Suprapubic skin (tissue), 4 donors: ENCODE measurements at regions not wholly inside any gene's neighbourhood (a gene's known extent, or its start where the extent isn't known, plus 50 kb on each side); places are given as distances from the start of the nearest gene placed in this dataset.

Source experiments
- DNase-seq, 2 donors: peaks; one replicate each; pipeline ENCODE4 v3.0.0-alpha.2; 2019; ENCODE audit warnings: low spot score in 2 of 2
- H3K27ac ChIP-seq: fragments of 200-600 bp; sonication (generic); one replicate; pipeline ENCODE4 v1.5.1; 2019
- H3K27me3 ChIP-seq: fragments of 200-600 bp; sonication (generic); one replicate; pipeline ENCODE4 v1.5.1; 2019
- H3K36me3 ChIP-seq: fragments of 200-600 bp; sonication (generic); one replicate; pipeline ENCODE4 v1.5.1; 2019
- H3K4me1 ChIP-seq: fragments of 200-600 bp; sonication (generic); one replicate; pipeline ENCODE4 v1.5.1; 2019
- H3K4me3 ChIP-seq: fragments of 200-600 bp; sonication (generic); one replicate; pipeline ENCODE4 v1.5.1; 2019; ENCODE audit warnings: mild to moderate bottlenecking
- H3K9me3 ChIP-seq: fragments of 200-600 bp; sonication (generic); one replicate; pipeline ENCODE4 v1.5.1; 2019
- EP300 ChIP-seq: sonication (generic); formaldehyde crosslinking; IDR thresholded peaks from one replicate; pipeline ENCODE4 v1.6.1; 2017; ENCODE audit warnings: antibody characterized with exemption
- POLR2A ChIP-seq, 2 donors: fragments of 450-650 bp; IDR thresholded peaks; one replicate each; pipeline ENCODE4 v1.6.1; 2017; ENCODE audit warnings: antibody characterized with exemption in 2 of 2, mild to moderate bottlenecking in 2 of 2, moderate library complexity in 2 of 2
- POLR2AphosphoS5 ChIP-seq, 3 donors: sonication (generic); formaldehyde crosslinking; IDR thresholded peaks; one replicate each; pipeline ENCODE4 v1.6.1; 2017; ENCODE audit warnings: antibody characterized with exemption in 3 of 3
- WGBS: methylation state at CpG from one replicate; pipeline ENCODE4 v1.1.5; 2018; 5-methylcytosine and 5-hydroxymethylcytosine counted together
- TF ChIP-seq, protein P1 (sequence below), 2 donors: fragments of 200-600 bp in 1 of 2; fragments of 450-650 bp in 1 of 2; sonication (generic) in 1 of 2; IDR thresholded peaks; one replicate each; pipeline ENCODE4 v1.5.1; 2016 to 2019; ENCODE audit warnings: antibody characterized with exemption in 2 of 2, mild to moderate bottlenecking in 1 of 2, moderate library complexity in 1 of 2

GRCh38 chr20:60728705-60729104 is 523.4 kb upstream of the CDH4 start:
- no peaks in the 10 kb centered on the region for H3K36me3 ChIP-seq
- H3K27ac ChIP-seq, result no peak overlapping the region
- H3K4me1 ChIP-seq, result no peaks in the 10 kb centered on the region
- WGBS, result 87% methylated on average over 4 of the region's 4 CpGs
- H3K27me3 ChIP-seq, result peaks cover 2% of the 10 kb centered on the region
- TF ChIP-seq, protein P1, sequence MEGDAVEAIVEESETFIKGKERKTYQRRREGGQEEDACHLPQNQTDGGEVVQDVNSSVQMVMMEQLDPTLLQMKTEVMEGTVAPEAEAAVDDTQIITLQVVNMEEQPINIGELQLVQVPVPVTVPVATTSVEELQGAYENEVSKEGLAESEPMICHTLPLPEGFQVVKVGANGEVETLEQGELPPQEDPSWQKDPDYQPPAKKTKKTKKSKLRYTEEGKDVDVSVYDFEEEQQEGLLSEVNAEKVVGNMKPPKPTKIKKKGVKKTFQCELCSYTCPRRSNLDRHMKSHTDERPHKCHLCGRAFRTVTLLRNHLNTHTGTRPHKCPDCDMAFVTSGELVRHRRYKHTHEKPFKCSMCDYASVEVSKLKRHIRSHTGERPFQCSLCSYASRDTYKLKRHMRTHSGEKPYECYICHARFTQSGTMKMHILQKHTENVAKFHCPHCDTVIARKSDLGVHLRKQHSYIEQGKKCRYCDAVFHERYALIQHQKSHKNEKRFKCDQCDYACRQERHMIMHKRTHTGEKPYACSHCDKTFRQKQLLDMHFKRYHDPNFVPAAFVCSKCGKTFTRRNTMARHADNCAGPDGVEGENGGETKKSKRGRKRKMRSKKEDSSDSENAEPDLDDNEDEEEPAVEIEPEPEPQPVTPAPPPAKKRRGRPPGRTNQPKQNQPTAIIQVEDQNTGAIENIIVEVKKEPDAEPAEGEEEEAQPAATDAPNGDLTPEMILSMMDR (IDR thresholded peaks at IDR 0.05), result no peak
- TF ChIP-seq EP300 (no peak), POLR2AphosphoS5 (IDR thresholded peaks at IDR 0.05) (no peak)
- no peaks in the 10 kb centered on the region for H3K9me3 ChIP-seq
- DNase-seq, result no peak
- H3K4me3 ChIP-seq, result no peak overlapping the region

- DNase-seq, result no peak
- no peak for TF ChIP-seq POLR2A (IDR thresholded peaks at IDR 0.05)
- 75% methylated on average over 7 of the region's 7 CpGs for WGBS
- Histone ChIP-seq H3K36me3 (no peaks in the 10 kb centered on the region), H3K4me3 (no peak overlapping the region), H3K27ac (no peak overlapping the region), H3K4me1 (no peaks in the 10 kb centered on the region), H3K9me3 (no peaks in the 10 kb centered on the region), H3K27me3 (peaks cover 2% of the 10 kb centered on the region)
Measured at GRCh38 chr20:60729135-60729900, 522.7 kb upstream of the CDH4 start.

- TF ChIP-seq, protein P1 (IDR thresholded peaks at IDR 0.05), result no peak
- TF ChIP-seq POLR2A (IDR thresholded peaks at IDR 0.05) (no peak), EP300 (no peak), POLR2AphosphoS5 (IDR thresholded peaks at IDR 0.05) (no peak)
- H3K36me3 ChIP-seq, result no peaks in the 10 kb centered on the region
- no peak overlapping the region for H3K4me3 ChIP-seq
- H3K27ac ChIP-seq, result no peak overlapping the region
- 32% methylated on average over 3 of the region's 3 CpGs for WGBS
- H3K9me3 ChIP-seq, result no peaks in the 10 kb centered on the region
- no peaks in the 10 kb centered on the region for H3K4me1 ChIP-seq
- no peak for DNase-seq
- no peaks in the 10 kb centered on the region for H3K27me3 ChIP-seq
Measured at GRCh38 chr20:60732322-60732721, 519.7 kb upstream of the CDH4 start.

GRCh38 chr20:60748086-60748485 is 504.0 kb upstream of the CDH4 start:
- no peak for TF ChIP-seq POLR2AphosphoS5 (IDR thresholded peaks at IDR 0.05)
- TF ChIP-seq, protein P1 (IDR thresholded peaks at IDR 0.05), result no peak
- TF ChIP-seq EP300, result no peak
- no peak for TF ChIP-seq POLR2A (IDR thresholded peaks at IDR 0.05)
- Histone ChIP-seq H3K4me3 (no peak overlapping the region), H3K36me3 (no peaks in the 10 kb centered on the region), H3K27me3 (no peaks in the 10 kb centered on the region), H3K9me3 (no peaks in the 10 kb centered on the region), H3K4me1 (no peaks in the 10 kb centered on the region), H3K27ac (no peak overlapping the region)
- DNase-seq, result no peak
- 56% methylated on average over 6 of the region's 6 CpGs for WGBS

GRCh38 chr20:60749804-60750602 is 502.1 kb upstream of the CDH4 start:
- Histone ChIP-seq H3K36me3 (no peaks in the 10 kb centered on the region), H3K4me3 (no peak overlapping the region), H3K4me1 (no peaks in the 10 kb centered on the region), H3K9me3 (no peaks in the 10 kb centered on the region), H3K27ac (no peak overlapping the region), H3K27me3 (no peaks in the 10 kb centered on the region)
- TF ChIP-seq EP300, result no peak
- TF ChIP-seq, protein P1 (IDR thresholded peaks at IDR 0.05), result no peak
- no peak for TF ChIP-seq POLR2A (IDR thresholded peaks at IDR 0.05)
- no peak for TF ChIP-seq POLR2AphosphoS5 (IDR thresholded peaks at IDR 0.05)
- 88% methylated on average over 11 of the region's 11 CpGs for WGBS
- DNase-seq, result no peak
